Duodenal mucosa (tissue), 2 donors: ENCODE measurements at regions not wholly inside any gene's neighbourhood (a gene's known extent, or its start where the extent isn't known, plus 50 kb on each side); places are given as distances from the start of the nearest gene placed in this dataset.
"Not testable (repeated sequence)": the region's sequence is repeated elsewhere in the genome, so short reads cannot be mapped to it uniquely, and the experiment has no call there.

ENCODE experiments used
- H3K27ac ChIP-seq: one replicate; pipeline ENCODE4 v1.7.0; 2013; ENCODE audit warnings: low read depth, low read length
- H3K27me3 ChIP-seq, 2 donors: one replicate each; pipeline ENCODE4 v1.7.0; 2013; ENCODE audit warnings: low read length in 2 of 2, control low read depth in 1 of 2; ENCODE audit not compliant: insufficient read depth in 2 of 2, control insufficient read depth in 1 of 2
- H3K36me3 ChIP-seq, 2 donors: one replicate each; pipeline ENCODE4 v1.7.0; 2013; ENCODE audit warnings: low read length in 2 of 2, control low read depth in 1 of 2; ENCODE audit not compliant: insufficient read depth in 2 of 2, control insufficient read depth in 1 of 2
- H3K4me1 ChIP-seq, 2 donors: one replicate each; pipeline ENCODE4 v1.7.0; 2013; ENCODE audit warnings: low read length in 2 of 2, control low read depth in 1 of 2; ENCODE audit not compliant: insufficient read depth in 2 of 2, control insufficient read depth in 1 of 2
- H3K4me3 ChIP-seq, 2 donors: one replicate each; pipeline ENCODE4 v1.7.0; 2013; ENCODE audit warnings: low read length in 2 of 2, low read depth in 1 of 2
- H3K9ac ChIP-seq, 2 donors: one replicate each; pipeline ENCODE4 v1.7.0; 2013; ENCODE audit warnings: low read length in 2 of 2, low read depth in 1 of 2
- H3K9me3 ChIP-seq, 2 donors: one replicate each; pipeline ENCODE4 v1.7.0; 2013; ENCODE audit warnings: low read length in 2 of 2, control low read depth in 1 of 2; ENCODE audit not compliant: control insufficient read depth in 1 of 2

GRCh38 chr1:4220362-4220761 is 320.3 kb upstream of the C1orf174 start:
- no peak overlapping the region for H3K27ac ChIP-seq
- H3K9me3 ChIP-seq, result no peaks in the 10 kb centered on the region
- H3K36me3 ChIP-seq, result no peaks in the 10 kb centered on the region
- no peaks in the 10 kb centered on the region for H3K4me1 ChIP-seq
- no peaks in the 10 kb centered on the region for H3K27me3 ChIP-seq
- no peak overlapping the region for H3K9ac ChIP-seq
- H3K4me3 ChIP-seq, result no peak overlapping the region

GRCh38 chr1:4221107-4221506 is 321.0 kb upstream of the C1orf174 start:
- Histone ChIP-seq H3K9me3 (no peaks in the 10 kb centered on the region), H3K27ac (no peak overlapping the region), H3K36me3 (no peaks in the 10 kb centered on the region), H3K4me3 (no peak overlapping the region), H3K27me3 (no peaks in the 10 kb centered on the region), H3K9ac (no peak overlapping the region), H3K4me1 (no peaks in the 10 kb centered on the region)

- no peak overlapping the region for H3K27ac ChIP-seq
- H3K9ac ChIP-seq, result no peak overlapping the region
- H3K27me3 ChIP-seq, result no peaks in the 10 kb centered on the region
- no peaks in the 10 kb centered on the region for H3K9me3 ChIP-seq
- no peaks in the 10 kb centered on the region for H3K4me1 ChIP-seq
- no peaks in the 10 kb centered on the region for H3K36me3 ChIP-seq
- H3K4me3 ChIP-seq, result no peak overlapping the region
Observed at GRCh38 chr1:4224684-4225467, 324.8 kb upstream of the C1orf174 start.

- Histone ChIP-seq H3K9ac (no peak overlapping the region), H3K27ac (no peak overlapping the region), H3K4me1 (no peaks in the 10 kb centered on the region), H3K27me3 (no peaks in the 10 kb centered on the region), H3K4me3 (no peak overlapping the region), H3K9me3 (no peaks in the 10 kb centered on the region), H3K36me3 (no peaks in the 10 kb centered on the region)
Observed at GRCh38 chr1:4227986-4228385, 327.9 kb upstream of the C1orf174 start.

- Histone ChIP-seq H3K9me3 (peaks cover 9 to 18% of the 10 kb centered on the region in 2 donors), H3K9ac (no peak overlapping the region), H3K27ac (no peak overlapping the region), H3K4me1 (no peaks in the 10 kb centered on the region), H3K36me3 (no peaks in the 10 kb centered on the region), H3K4me3 (no peak overlapping the region), H3K27me3 (no peaks in the 10 kb centered on the region)
Observed at GRCh38 chr1:4253935-4254334, 353.9 kb upstream of the C1orf174 start.

- Histone ChIP-seq H3K27ac (no peak overlapping the region), H3K9ac (no peak overlapping the region), H3K4me1 (no peaks in the 10 kb centered on the region), H3K9me3 (peaks cover 9 to 26% of the 10 kb centered on the region in 2 donors), H3K36me3 (no peaks in the 10 kb centered on the region), H3K4me3 (no peak overlapping the region), H3K27me3 (no peaks in the 10 kb centered on the region)
Observed at GRCh38 chr1:4256351-4256750, 356.3 kb upstream of the C1orf174 start.

GRCh38 chr1:4258146-4258777 is 358.2 kb upstream of the C1orf174 start:
- H3K9ac ChIP-seq, H3K4me3 ChIP-seq, H3K36me3 ChIP-seq, H3K4me1 ChIP-seq, H3K27ac ChIP-seq, H3K27me3 ChIP-seq: not testable (repeated sequence)
- H3K9me3 ChIP-seq, result peaks cover 9 to 26% of the 10 kb centered on the region in 2 donors

- Histone ChIP-seq H3K36me3 (no peaks in the 10 kb centered on the region), H3K27ac (no peak overlapping the region), H3K9ac (no peak overlapping the region), H3K27me3 (no peaks in the 10 kb centered on the region), H3K9me3 (peaks cover 9 to 26% of the 10 kb centered on the region in 2 donors), H3K4me3 (no peak overlapping the region), H3K4me1 (no peaks in the 10 kb centered on the region)
Observed at GRCh38 chr1:4261327-4261726, 361.3 kb upstream of the C1orf174 start.

GRCh38 chr1:4262665-4263064 is 362.6 kb upstream of the C1orf174 start:
- H3K4me3 ChIP-seq, result no peak overlapping the region
- H3K27me3 ChIP-seq, result no peaks in the 10 kb centered on the region
- H3K9me3 ChIP-seq, result peaks cover 9 to 19% of the 10 kb centered on the region in 2 donors
- no peak overlapping the region for H3K9ac ChIP-seq
- no peaks in the 10 kb centered on the region for H3K4me1 ChIP-seq
- no peaks in the 10 kb centered on the region for H3K36me3 ChIP-seq
- no peak overlapping the region for H3K27ac ChIP-seq

- Histone ChIP-seq H3K4me1 (no peaks in the 10 kb centered on the region), H3K36me3 (no peaks in the 10 kb centered on the region), H3K9ac (no peak overlapping the region), H3K27me3 (no peaks in the 10 kb centered on the region), H3K4me3 (no peak overlapping the region), H3K9me3 (peaks cover 3 to 11% of the 10 kb centered on the region in 2 donors), H3K27ac (no peak overlapping the region)
Observed at GRCh38 chr1:4263699-4264098, 363.6 kb upstream of the C1orf174 start.
